ENCODE measurements at regions not wholly inside any gene's neighbourhood (a gene's known extent, or its start where the extent isn't known, plus 50 kb on each side); places are given as distances from the start of the nearest gene placed in this dataset.

DNA sequence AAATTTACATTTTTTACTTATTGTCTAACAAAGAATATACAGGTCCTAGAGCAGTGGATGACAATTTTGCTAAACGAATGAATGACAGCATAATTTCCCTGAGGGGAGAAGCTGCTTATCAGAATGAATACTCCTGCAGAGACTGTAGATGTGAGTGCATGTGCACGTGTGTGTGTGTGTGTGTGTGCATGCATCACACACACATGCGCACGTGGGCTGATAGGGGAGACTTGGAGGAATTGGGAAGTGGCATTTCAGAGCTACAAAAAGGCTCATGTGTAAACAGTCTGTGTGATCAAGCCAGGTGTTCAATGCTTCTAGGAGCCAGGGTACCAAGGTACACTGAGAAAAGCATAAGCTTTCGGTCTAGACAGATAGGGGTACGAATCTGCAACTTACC is 93.5 kb upstream of the SASH1 start:
- Mint-ChIP-seq H3K4me3 (no peak overlapping the region), H3K36me3 (ENCODE audit: low read depth) (no peaks in the 10 kb centered on the region), H3K4me1 (no peaks in the 10 kb centered on the region), H3K27me3 (peaks cover 18% of the 10 kb centered on the region), H3K27ac (no peak overlapping the region)
- H3K9me3 ChIP-seq (ENCODE audit: control insufficient read depth, low read length, poor library complexity, severe bottlenecking): no peaks in the 10 kb centered on the region
- DNase-seq (no peak), ATAC-seq (no peak)

DNA sequence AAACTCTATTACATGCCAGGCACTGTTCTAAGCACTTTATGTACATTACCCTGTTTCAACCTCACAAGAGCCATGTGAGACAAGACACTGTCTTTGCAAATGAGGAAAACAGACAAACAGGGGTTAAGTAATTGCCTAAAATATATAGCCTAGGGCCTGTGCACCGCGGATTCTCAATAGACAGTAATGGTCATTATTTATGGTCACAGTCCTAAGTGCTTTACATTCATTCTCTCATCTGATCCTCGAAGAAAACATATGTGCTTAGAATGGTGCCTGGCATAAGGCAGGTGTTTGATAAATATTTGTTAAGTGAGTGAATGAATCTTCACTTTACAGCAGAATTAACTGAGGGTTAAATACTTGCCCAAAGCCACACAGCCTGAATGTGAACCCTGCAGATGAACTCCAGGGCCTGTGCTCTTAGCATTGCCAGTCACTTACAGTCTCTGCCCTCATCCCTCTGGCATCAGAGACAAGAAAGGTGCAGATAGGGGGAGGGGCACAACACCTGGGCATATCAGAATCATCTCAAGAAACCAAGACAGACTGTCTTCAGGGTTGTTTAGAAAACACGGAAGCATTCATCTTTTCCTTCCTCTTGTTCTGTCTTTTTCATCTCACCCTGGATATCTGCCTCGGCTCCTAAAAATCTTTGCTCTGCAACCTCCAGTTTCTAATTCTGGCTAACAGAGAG is 92.8 kb upstream of the SASH1 start:
- H3K27me3 Mint-ChIP-seq: peaks cover 16% of the 10 kb centered on the region
- no peak for DNase-seq
- H3K4me3 Mint-ChIP-seq: no peak overlapping the region
- H3K27ac Mint-ChIP-seq: no peak overlapping the region
- no peaks in the 10 kb centered on the region for H3K36me3 Mint-ChIP-seq (ENCODE audit: low read depth)
- H3K9me3 ChIP-seq (ENCODE audit: control insufficient read depth, low read length, poor library complexity, severe bottlenecking): no peaks in the 10 kb centered on the region
- no peaks in the 10 kb centered on the region for H3K4me1 Mint-ChIP-seq
- no peak for ATAC-seq

DNA sequence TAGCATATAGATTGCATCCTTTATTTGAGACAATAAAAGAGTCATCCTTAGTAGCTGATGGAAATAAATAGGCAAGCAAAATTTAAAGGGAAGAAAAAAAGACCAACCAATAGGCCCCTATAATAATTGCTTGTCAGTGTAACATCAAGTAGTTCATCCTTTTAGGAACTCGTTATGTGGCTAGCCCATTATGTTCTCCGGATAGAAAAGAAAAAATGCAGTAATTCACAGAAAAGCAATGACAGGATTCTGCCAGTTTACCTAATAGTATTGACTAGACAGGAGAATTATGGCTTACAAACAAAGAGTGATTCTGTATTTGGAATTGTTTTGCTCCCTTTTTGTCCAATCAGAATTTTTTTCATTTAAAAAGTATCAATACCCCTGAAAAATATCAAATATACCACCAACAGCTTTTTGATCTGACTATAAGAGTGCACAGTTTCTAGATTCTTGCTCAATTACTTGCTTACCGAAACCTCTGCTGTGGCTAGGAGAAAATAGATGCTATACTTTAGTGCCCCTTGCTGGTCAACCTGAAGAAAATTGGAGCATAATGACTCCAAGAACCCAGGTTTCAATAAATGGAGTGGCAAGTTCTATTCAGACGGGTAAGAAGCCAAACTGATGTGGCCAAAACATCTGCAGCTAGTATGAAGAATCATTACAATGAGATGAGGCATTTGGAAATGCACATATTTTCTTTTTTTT is 91.5 kb upstream of the SASH1 start:
- no peak for DNase-seq

DNA sequence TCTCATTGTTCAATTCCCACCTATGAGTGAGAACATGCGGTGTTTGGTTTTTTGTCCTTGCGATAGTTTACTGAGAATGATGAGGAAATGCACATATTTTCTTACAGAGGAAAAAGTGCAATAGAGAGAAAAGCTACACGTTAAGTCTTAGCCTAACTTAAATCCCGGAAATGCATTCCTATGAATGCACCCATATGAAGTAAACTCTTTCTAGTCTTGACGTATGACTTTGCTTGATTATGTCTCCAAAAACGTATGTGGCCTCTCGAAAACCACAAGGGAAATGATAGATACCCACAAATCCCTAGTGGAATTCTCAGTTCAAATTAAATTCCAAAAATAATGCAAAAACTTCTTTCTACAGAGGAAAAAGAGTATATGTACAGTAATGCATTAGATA is 90.7 kb upstream of the SASH1 start:
- Mint-ChIP-seq H3K27me3 (no peaks in the 10 kb centered on the region), H3K4me1 (no peaks in the 10 kb centered on the region), H3K36me3 (ENCODE audit: low read depth) (no peaks in the 10 kb centered on the region), H3K4me3 (no peak overlapping the region), H3K27ac (no peak overlapping the region)
- H3K9me3 ChIP-seq (ENCODE audit: control insufficient read depth, low read length, poor library complexity, severe bottlenecking): no peaks in the 10 kb centered on the region
- ATAC-seq (no peak), DNase-seq (no peak)

More for the DNA sequence above, 91.5 kb upstream of the SASH1 start:
- H3K4me1 Mint-ChIP-seq: no peaks in the 10 kb centered on the region
- H3K27me3 Mint-ChIP-seq: peaks cover 3% of the 10 kb centered on the region
- no peak for ATAC-seq
- no peaks in the 10 kb centered on the region for H3K36me3 Mint-ChIP-seq (ENCODE audit: low read depth)
- H3K9me3 ChIP-seq (ENCODE audit: control insufficient read depth, low read length, poor library complexity, severe bottlenecking): no peaks in the 10 kb centered on the region
- no peak overlapping the region for H3K4me3 Mint-ChIP-seq
- H3K27ac Mint-ChIP-seq: no peak overlapping the region

DNA sequence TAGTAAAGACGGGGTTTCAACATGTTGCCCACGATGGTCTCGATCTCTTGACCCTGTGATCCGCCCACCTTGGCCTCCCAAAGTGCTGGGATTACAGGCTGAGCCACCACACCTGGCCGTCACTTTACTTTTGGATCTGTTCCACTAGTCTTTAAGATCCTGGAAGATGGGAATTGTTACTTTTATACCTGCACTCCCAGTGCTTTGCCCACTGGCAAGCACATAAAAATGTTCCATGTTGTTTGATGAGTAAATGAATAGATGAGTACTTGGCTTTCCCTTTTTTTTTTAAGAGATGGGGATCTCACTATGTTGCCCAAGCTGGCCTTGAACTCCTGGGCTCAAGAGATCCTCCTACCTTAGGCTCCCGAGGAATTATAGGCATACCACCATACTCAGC is 84.8 kb upstream of the SASH1 start:
- Mint-ChIP-seq H3K4me3 (no peak overlapping the region), H3K27ac (no peak overlapping the region), H3K4me1 (no peaks in the 10 kb centered on the region), H3K36me3 (ENCODE audit: low read depth) (no peaks in the 10 kb centered on the region), H3K27me3 (peaks cover 25% of the 10 kb centered on the region)
- no peak for ATAC-seq
- H3K9me3 ChIP-seq (ENCODE audit: control insufficient read depth, low read length, poor library complexity, severe bottlenecking): no peaks in the 10 kb centered on the region
- DNase-seq: no peak

DNA sequence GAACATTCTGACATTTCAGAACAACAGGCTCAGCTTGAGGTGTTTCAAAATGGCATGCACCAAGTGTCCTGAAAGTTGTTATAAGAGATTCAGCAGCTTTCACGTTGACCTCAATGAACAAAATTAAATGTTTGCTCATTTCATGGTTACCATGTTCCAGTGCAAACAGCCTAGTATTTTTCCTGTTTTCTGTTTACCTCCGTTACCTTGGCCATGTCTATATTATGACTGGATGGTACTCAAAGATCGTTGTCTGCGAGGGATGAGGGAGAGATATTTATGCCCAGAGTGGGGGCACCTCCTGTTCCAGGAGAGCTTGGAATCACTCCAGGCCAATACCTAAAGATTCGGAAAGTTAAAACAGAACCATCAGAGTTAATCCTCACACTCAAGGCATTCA is 83.8 kb upstream of the SASH1 start:
- H3K27me3 Mint-ChIP-seq: peaks cover 28% of the 10 kb centered on the region
- H3K9me3 ChIP-seq (ENCODE audit: control insufficient read depth, low read length, poor library complexity, severe bottlenecking): no peaks in the 10 kb centered on the region
- H3K27ac Mint-ChIP-seq: no peak overlapping the region
- no peaks in the 10 kb centered on the region for H3K36me3 Mint-ChIP-seq (ENCODE audit: low read depth)
- ATAC-seq: no peak
- no peak for DNase-seq
- H3K4me1 Mint-ChIP-seq: no peaks in the 10 kb centered on the region
- H3K4me3 Mint-ChIP-seq: no peak overlapping the region

DNA sequence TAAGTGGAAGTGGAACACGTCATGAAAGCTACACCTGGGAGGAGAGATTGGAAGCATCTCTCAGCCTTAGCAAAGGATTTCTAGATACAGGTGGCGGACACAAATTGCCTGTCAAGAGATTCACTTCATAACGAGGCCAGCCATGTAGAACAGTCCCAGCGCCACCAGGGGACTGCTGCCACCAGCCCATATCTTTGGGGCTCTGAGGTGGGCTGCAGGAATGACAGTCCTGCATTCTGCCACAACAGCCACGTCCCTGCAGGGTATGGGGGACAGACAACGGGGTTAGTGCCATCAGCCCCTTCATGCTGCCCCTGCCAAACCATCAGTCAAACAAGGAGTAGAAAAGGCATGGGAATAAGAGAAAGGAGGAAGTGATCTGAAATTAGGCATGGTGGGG is 81.2 kb upstream of the SASH1 start:
- Mint-ChIP-seq H3K27ac (no peak overlapping the region), H3K4me1 (peaks cover 2% of the 10 kb centered on the region), H3K27me3 (peaks cover 43% of the 10 kb centered on the region), H3K4me3 (no peak overlapping the region), H3K36me3 (ENCODE audit: low read depth) (peaks cover 4% of the 10 kb centered on the region)
- ATAC-seq (no peak), DNase-seq (no peak)
- H3K9me3 ChIP-seq (ENCODE audit: control insufficient read depth, low read length, poor library complexity, severe bottlenecking): no peaks in the 10 kb centered on the region

DNA sequence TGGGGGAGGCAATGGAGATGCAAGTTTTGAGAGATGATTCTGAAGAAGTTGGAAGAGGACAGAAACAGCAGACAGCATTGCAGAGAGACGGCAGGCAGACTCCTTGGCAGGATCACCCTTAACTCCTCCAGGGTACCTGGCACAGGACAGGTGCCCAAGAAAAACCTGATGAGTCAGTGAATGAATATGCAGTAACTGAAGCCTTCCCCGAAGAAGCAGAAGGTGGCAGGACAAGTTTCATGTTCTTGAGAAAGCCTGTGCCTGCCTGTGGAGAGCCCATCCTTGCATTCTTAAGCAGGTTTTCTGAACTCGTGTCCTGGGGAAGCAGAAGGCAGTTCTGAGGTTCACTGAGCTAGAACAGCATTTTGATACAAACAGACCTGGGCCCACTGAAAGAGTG is 79.6 kb upstream of the SASH1 start:
- H3K4me1 Mint-ChIP-seq: peaks cover 2% of the 10 kb centered on the region
- no peak for ATAC-seq
- H3K27ac Mint-ChIP-seq: no peak overlapping the region
- peaks cover 47% of the 10 kb centered on the region for H3K27me3 Mint-ChIP-seq
- H3K9me3 ChIP-seq (ENCODE audit: control insufficient read depth, low read length, poor library complexity, severe bottlenecking): no peaks in the 10 kb centered on the region
- DNase-seq: no peak
- no peak overlapping the region for H3K4me3 Mint-ChIP-seq
- H3K36me3 Mint-ChIP-seq (ENCODE audit: low read depth): peaks cover 4% of the 10 kb centered on the region

DNA sequence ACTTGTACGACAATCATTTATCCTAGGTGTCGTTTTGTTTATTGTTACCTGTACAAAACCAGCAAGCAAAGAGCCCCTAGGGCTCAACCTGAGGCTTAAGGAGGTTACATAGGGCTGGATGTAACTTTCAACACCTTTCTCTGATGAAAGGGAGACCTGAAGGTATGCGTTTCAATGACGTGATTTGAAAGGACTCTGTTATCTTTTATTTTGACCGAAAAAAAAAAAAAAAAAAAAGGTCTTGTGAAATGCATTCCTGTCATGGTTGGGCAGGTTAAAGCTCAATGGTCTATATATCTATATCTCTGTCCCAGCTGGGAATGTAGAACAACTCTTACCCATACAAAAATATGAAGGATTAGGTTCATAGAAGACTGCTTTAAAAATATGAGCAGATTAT is 78.7 kb upstream of the SASH1 start:
- Mint-ChIP-seq H3K4me3 (no peak overlapping the region), H3K27me3 (peaks cover 40% of the 10 kb centered on the region), H3K27ac (no peak overlapping the region), H3K36me3 (ENCODE audit: low read depth) (peaks cover 4% of the 10 kb centered on the region), H3K4me1 (peaks cover 2% of the 10 kb centered on the region)
- no peaks in the 10 kb centered on the region for H3K9me3 ChIP-seq (ENCODE audit: control insufficient read depth, low read length, poor library complexity, severe bottlenecking)
- ATAC-seq (no peak), DNase-seq (no peak)

DNA sequence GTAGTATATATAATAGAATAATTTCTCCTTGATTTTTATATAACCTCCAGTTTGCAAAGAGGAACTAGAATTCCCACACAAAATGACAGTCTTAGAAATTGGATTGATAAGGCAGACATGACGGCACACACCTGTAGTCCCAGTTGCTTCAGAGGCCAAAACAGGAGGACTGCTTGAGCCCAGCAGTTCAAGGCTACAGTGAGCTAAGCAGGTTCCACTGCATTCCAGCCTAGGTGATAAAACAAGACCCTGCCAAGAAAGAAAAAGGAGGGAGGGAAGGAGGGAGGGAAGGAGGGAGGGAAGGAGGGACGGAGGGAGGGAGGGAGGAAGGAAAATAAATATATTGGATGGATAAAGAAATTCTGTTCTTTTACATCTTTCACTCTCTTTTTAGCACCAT is 77.6 kb upstream of the SASH1 start:
- peaks cover 37% of the 10 kb centered on the region for H3K27me3 Mint-ChIP-seq
- no peaks in the 10 kb centered on the region for H3K9me3 ChIP-seq (ENCODE audit: control insufficient read depth, low read length, poor library complexity, severe bottlenecking)
- peaks cover 2% of the 10 kb centered on the region for H3K4me1 Mint-ChIP-seq
- no peak overlapping the region for H3K27ac Mint-ChIP-seq
- peaks cover 4% of the 10 kb centered on the region for H3K36me3 Mint-ChIP-seq (ENCODE audit: low read depth)
- ATAC-seq (no peak), DNase-seq (no peak)
- H3K4me3 Mint-ChIP-seq: no peak overlapping the region

DNA sequence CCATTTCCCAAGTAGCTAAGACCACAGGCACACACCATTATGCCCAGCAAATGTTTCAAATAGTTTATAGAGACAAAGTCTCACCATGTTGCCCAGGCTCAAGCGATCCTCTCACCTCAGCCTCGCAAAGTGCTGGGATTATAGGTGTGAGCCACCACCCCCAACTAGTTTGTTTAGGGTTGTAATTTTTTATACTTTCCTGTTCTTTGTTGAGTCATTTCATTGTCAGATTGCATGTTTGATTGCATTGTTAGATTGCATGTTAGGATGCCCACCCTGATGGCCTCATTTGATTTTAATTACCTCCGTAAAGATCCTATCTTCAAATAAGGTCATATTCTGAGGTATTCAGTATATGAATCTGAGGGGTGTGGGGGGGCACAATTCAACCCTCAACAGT is 73.3 kb upstream of the SASH1 start:
- peaks cover 2% of the 10 kb centered on the region for H3K4me1 Mint-ChIP-seq
- no peak overlapping the region for H3K4me3 Mint-ChIP-seq
- no peak overlapping the region for H3K27ac Mint-ChIP-seq
- H3K36me3 Mint-ChIP-seq (ENCODE audit: low read depth): peaks cover 4% of the 10 kb centered on the region
- no peak for ATAC-seq
- H3K27me3 Mint-ChIP-seq: peaks cover 33% of the 10 kb centered on the region
- no peak for DNase-seq
- H3K9me3 ChIP-seq (ENCODE audit: control insufficient read depth, low read length, poor library complexity, severe bottlenecking): no peaks in the 10 kb centered on the region

DNA sequence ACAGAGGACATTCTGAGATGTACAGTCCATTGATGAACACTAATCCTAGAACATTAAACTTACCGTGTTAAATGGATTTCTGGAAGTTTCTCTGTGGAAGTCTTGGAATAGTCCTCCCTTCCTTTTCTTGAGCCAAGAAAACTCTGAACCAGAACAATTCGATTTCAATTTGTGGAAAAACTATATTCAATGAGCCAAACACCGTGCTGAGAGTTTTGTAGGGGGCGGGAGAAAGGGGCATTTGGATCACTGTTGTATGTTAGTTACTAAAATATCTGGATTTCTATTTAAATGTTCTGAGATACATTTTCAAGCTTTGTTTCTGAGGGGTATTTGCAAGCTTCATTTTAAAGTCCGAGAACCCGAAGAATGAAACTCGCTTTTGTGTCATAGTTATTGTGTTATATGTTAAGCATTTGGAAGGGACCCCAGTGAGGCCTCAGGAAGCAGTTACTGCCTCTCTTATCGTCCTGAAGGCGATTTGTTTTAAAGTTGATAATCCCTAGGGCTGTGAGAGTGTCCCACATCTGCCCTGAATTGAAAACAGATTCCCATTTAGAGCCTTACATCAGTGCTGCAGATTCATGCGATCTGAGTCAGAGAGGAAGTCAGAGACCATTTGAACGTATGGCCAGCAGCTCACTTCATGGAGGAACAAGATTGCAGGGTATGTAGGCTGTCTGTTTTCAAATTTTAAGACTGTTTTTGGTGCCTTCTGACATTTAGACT is 70.8 kb upstream of the SASH1 start:
- DNase-seq (no peak), ATAC-seq (no peak)
- Mint-ChIP-seq H3K36me3 (ENCODE audit: low read depth) (no peaks in the 10 kb centered on the region), H3K27me3 (peaks cover 32% of the 10 kb centered on the region), H3K4me1 (no peaks in the 10 kb centered on the region), H3K4me3 (no peak overlapping the region), H3K27ac (no peak overlapping the region)
- H3K9me3 ChIP-seq (ENCODE audit: control insufficient read depth, low read length, poor library complexity, severe bottlenecking): no peaks in the 10 kb centered on the region

DNA sequence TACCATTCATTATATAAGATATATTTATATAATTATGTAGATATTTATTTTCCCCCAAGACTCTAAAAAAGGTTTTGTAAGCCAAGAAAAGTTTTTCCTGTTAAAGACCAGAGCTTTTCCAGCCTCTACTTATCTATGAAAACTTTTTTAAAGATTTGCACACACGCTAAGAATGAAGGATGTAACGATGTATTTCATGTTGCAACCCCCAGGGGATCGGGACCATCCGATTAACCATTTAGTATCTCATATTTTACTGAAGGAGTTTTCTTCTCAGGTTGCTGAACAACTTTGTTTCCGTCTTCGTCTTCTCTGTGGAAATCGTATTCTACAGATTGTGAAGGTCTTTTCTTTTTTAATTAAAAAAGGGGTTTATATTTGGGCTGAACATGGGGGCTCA is 70.0 kb upstream of the SASH1 start:
- Mint-ChIP-seq H3K36me3 (ENCODE audit: low read depth) (no peaks in the 10 kb centered on the region), H3K27ac (no peak overlapping the region), H3K4me1 (no peaks in the 10 kb centered on the region), H3K4me3 (no peak overlapping the region), H3K27me3 (peaks cover 33% of the 10 kb centered on the region)
- no peaks in the 10 kb centered on the region for H3K9me3 ChIP-seq (ENCODE audit: control insufficient read depth, low read length, poor library complexity, severe bottlenecking)
- DNase-seq (no peak), ATAC-seq (no peak)
